ENCODE measurements at regions not wholly inside any gene's neighbourhood (a gene's known extent, or its start where the extent isn't known, plus 50 kb on each side); places are given as distances from the start of the nearest gene placed in this dataset.

DNA sequence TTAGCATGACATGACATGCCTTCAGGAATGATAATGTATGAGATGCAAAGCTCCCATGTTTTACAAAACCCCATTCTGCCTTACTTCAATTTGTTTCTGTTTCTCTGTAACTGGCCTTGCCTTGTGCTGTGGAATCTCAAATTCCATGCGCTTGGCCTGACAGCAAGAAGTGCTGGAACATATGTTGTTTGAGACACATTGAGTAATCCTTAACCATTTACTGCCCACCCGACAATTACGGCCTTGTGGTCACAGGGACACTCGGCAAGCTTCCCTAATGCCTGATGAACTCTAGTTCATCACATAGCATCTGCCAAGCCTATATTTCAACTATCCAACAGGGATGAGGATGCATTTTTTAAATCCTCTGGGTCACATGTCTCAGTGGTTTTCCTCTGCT is 226.4 kb upstream of the CASK start:
- no peak for TF ChIP-seq POLR2A (IDR thresholded peaks at IDR 0.05)
- TF ChIP-seq, protein P1, sequence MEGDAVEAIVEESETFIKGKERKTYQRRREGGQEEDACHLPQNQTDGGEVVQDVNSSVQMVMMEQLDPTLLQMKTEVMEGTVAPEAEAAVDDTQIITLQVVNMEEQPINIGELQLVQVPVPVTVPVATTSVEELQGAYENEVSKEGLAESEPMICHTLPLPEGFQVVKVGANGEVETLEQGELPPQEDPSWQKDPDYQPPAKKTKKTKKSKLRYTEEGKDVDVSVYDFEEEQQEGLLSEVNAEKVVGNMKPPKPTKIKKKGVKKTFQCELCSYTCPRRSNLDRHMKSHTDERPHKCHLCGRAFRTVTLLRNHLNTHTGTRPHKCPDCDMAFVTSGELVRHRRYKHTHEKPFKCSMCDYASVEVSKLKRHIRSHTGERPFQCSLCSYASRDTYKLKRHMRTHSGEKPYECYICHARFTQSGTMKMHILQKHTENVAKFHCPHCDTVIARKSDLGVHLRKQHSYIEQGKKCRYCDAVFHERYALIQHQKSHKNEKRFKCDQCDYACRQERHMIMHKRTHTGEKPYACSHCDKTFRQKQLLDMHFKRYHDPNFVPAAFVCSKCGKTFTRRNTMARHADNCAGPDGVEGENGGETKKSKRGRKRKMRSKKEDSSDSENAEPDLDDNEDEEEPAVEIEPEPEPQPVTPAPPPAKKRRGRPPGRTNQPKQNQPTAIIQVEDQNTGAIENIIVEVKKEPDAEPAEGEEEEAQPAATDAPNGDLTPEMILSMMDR (IDR thresholded peaks at IDR 0.05): no peak
